GM12801 (cell line): ENCODE measurements at regions not wholly inside any gene's neighbourhood (a gene's known extent, or its start where the extent isn't known, plus 50 kb on each side); places are given as distances from the start of the nearest gene placed in this dataset.

Experiments used
- CTCF ChIP-seq: IDR thresholded peaks from one replicate; pipeline ENCODE4 v1.5.1; 2011; ENCODE audit warnings: control low read depth; ENCODE audit not compliant: insufficient read length; ENCODE audit errors: extremely low read depth

GRCh38 chr17:77725846-77726245, 232.7 kb upstream of the TNRC6C start:
- no peak for TF ChIP-seq CTCF

- no peak for TF ChIP-seq CTCF
These were observed 231.9 kb upstream of the TNRC6C start for GRCh38 chr17:77726549-77727006.

- no peak for TF ChIP-seq CTCF
These were observed 231.4 kb upstream of the TNRC6C start for GRCh38 chr17:77727037-77727615.

- TF ChIP-seq CTCF: no peak
These were observed 230.1 kb upstream of the TNRC6C start for GRCh38 chr17:77728474-77728795.

- TF ChIP-seq CTCF: no peak
These were observed 229.6 kb upstream of the TNRC6C start for GRCh38 chr17:77728871-77729270.

- TF ChIP-seq CTCF: no peak
These were observed 228.9 kb upstream of the TNRC6C start for GRCh38 chr17:77729587-77729986.

- TF ChIP-seq CTCF: no peak
These were observed 228.1 kb upstream of the TNRC6C start for GRCh38 chr17:77730376-77730775.

GRCh38 chr17:77733576-77734296, 224.8 kb upstream of the TNRC6C start:
- no peak for TF ChIP-seq CTCF
